Naive B cell (primary cell): ENCODE measurements at regions not wholly inside any gene's neighbourhood (a gene's known extent, or its start where the extent isn't known, plus 50 kb on each side); places are given as distances from the start of the nearest gene placed in this dataset.
"Not testable (repeated sequence)": the region's sequence is repeated elsewhere in the genome, so short reads cannot be mapped to it uniquely, and the experiment has no call there.

Experiments used
- ATAC-seq, 2 donors: fragments of 150-1000 bp; cut with Tn5 transposase; 2 replicates each; pipeline ENCODE4 v1.10.0; 2021; ENCODE audit warnings: low read depth in 2 of 2, mild to moderate bottlenecking in 2 of 2, moderate library complexity in 2 of 2
- DNase-seq: peaks from one replicate; pipeline ENCODE4 v3.0.0; 2022
- H3K27ac Mint-ChIP-seq, 6 donors: one replicate each; pipeline ENCODE4 v1.8.0; 2020 to 2022; ENCODE audit warnings: mild to moderate bottlenecking in 6 of 6, mixed read lengths in 6 of 6, moderate library complexity in 5 of 6, inconsistent platforms in 2 of 6
- H3K27me3 Mint-ChIP-seq, 3 donors: one replicate each; pipeline ENCODE4 v1.8.0; 2021 to 2022; ENCODE audit warnings: mixed read lengths in 3 of 3, mild to moderate bottlenecking in 1 of 3
- H3K36me3 Mint-ChIP-seq, 2 donors: one replicate each; pipeline ENCODE4 v1.8.0; 2020 to 2022; ENCODE audit warnings: mixed read lengths in 2 of 2, inconsistent platforms in 1 of 2, mild to moderate bottlenecking in 1 of 2
- H3K4me1 Mint-ChIP-seq, 3 donors: one replicate each; pipeline ENCODE4 v1.8.0; 2020 to 2022; ENCODE audit warnings: mixed read lengths in 3 of 3, inconsistent platforms in 1 of 3, mild to moderate bottlenecking in 1 of 3, moderate library complexity in 1 of 3
- H3K4me3 Mint-ChIP-seq, 8 donors: one replicate each; pipeline ENCODE4 v1.8.0; 2020 to 2022; ENCODE audit warnings: mild to moderate bottlenecking in 8 of 8, mixed read lengths in 8 of 8, moderate library complexity in 8 of 8, inconsistent platforms in 2 of 8
- H3K9me3 Mint-ChIP-seq, 7 donors: one replicate each; pipeline ENCODE4 v1.8.0; 2020 to 2022; ENCODE audit warnings: mixed read lengths in 7 of 7, mild to moderate bottlenecking in 5 of 7, inconsistent platforms in 2 of 7, moderate library complexity in 1 of 7

DNA sequence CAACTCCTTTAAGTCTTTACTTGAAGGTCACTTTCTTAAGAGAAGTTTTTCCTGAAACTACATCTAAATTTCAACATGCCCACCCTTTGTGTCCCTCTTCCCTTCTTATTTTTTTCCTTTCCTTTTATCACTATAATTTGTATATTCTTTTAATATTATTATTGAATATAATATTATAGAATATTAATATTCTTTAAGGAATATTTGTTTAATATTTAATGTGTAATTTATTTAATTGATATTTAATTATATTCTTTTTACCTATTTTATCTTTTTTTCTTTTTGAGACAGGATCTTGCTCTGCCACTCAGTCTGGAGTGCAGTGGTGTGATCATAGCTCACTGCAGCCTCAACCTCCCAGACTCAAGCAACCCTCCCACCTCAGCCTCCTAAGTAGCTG is 114.8 kb downstream of the KDR start:
- Mint-ChIP-seq H3K4me3 (no peak overlapping the region), H3K9me3 (peaks cover 2 to 13% (median 5%) of the 10 kb centered on the region in 7 donors), H3K27ac (no peak overlapping the region), H3K36me3 (no peaks in the 10 kb centered on the region), H3K4me1 (no peaks in the 10 kb centered on the region), H3K27me3 (peaks cover 4 to 18% (median 9%) of the 10 kb centered on the region in 3 donors)
- no peak for ATAC-seq
- DNase-seq, result no peak

DNA sequence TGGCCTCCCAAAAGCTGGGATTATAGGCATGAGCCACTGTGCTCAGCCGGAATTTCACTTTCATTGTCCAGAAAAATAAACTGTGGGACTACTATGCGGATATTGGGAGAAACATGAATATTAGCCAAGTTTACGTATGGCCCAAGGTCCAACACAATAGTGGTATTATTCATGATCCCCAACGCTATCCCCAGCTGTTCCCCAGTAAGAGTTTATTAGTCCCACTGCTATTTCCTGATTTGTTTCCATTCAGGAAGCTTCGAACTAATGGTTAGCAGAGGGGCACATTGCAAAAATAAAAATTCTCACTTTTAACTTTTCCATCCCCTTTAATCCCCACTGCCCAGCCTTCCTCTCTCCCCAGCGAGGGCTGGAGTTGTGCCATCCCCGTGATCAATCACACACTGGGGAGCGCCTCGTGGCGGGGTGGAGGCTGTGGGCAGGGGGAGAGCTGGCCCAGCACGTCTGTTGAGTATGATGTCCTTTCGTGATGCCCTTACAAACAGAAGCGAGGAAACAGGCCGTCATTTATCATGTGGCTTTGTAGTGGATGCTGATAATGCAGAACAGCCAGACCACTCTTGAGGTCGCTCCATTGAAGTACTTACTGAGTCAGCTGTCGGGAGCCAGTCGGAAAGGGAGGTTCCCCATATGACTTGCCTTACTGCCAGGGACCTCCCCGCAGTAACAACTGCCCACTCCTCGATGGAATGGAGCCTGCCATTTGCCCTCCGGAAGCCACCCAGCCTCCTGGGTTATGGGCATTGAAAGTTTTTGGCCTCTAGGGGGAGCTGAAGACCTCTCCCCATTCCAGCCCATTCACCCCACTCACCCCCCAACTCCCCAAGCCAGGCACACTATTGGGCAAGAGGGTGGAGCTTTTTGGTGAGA is 117.0 kb downstream of the KDR start:
- DNase-seq, result no peak
- peaks cover 2 to 11% (median 3%) of the 10 kb centered on the region in 7 donors for H3K9me3 Mint-ChIP-seq
- H3K4me1 Mint-ChIP-seq, result no peaks in the 10 kb centered on the region
- peaks cover 0 to 13% (median 9%) of the 10 kb centered on the region in 3 donors for H3K27me3 Mint-ChIP-seq
- no peak for ATAC-seq
- H3K4me3 Mint-ChIP-seq, result no peak overlapping the region
- H3K27ac Mint-ChIP-seq, result no peak overlapping the region
- no peaks in the 10 kb centered on the region for H3K36me3 Mint-ChIP-seq

DNA sequence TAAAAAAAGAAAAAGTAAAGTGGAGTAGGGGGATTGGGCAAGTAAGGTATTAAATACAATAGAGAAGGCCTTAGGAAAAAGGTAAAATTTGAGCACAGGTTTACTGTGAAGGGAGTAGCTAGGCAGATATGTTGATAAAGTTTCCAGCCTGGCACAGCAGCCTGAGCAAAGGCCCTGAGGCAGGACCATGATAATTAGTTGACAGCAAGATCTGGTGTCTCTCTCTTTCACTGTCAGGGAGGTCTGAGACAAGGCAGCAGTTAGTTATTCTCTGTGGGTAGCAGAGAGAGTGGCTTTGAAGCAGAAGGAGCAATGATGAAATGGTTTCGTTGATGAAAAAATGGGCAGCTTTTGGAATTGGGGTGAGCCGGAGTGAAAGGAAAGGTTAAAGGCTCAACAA is 119.5 kb downstream of the KDR start:
- Mint-ChIP-seq H3K27ac (no peak overlapping the region), H3K9me3 (peaks cover 2 to 11% (median 3%) of the 10 kb centered on the region in 7 donors)

DNA sequence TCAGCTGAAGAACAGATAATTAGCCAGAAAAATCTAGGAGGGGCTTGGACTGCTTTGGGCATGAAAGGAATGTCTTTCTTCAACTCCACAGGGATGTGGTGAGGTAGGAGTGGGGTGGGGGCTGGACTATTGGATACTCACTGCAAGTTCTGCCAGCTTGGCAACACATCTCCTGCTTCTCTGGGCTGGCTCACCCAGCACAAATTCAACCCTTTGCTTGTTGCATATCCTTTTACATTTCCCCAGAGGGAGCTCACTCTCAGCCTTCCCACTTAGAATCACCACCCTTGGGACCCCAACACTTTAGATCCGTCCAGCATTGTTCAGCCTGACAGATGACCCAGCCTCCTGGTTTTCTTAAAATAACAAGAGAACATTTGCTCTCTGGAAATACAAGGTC is 120.6 kb downstream of the KDR start:
- no peak overlapping the region for H3K27ac Mint-ChIP-seq
- H3K9me3 Mint-ChIP-seq, result peaks cover 0 to 5% (median 4%) of the 10 kb centered on the region in 7 donors
- H3K4me3 Mint-ChIP-seq, result no peak overlapping the region
- no peaks in the 10 kb centered on the region for H3K4me1 Mint-ChIP-seq
- H3K27me3 Mint-ChIP-seq, result peaks cover 0 to 4% (median 4%) of the 10 kb centered on the region in 3 donors
- DNase-seq (no peak), ATAC-seq (no peak)
- H3K36me3 Mint-ChIP-seq, result no peaks in the 10 kb centered on the region

More for the DNA sequence above, 119.5 kb downstream of the KDR start:
- DNase-seq, result no peak
- H3K27me3 Mint-ChIP-seq, result peaks cover 4 to 9% (median 8%) of the 10 kb centered on the region in 3 donors
- no peak for ATAC-seq
- H3K4me3 Mint-ChIP-seq, result no peak overlapping the region
- no peaks in the 10 kb centered on the region for H3K4me1 Mint-ChIP-seq
- no peaks in the 10 kb centered on the region for H3K36me3 Mint-ChIP-seq

DNA sequence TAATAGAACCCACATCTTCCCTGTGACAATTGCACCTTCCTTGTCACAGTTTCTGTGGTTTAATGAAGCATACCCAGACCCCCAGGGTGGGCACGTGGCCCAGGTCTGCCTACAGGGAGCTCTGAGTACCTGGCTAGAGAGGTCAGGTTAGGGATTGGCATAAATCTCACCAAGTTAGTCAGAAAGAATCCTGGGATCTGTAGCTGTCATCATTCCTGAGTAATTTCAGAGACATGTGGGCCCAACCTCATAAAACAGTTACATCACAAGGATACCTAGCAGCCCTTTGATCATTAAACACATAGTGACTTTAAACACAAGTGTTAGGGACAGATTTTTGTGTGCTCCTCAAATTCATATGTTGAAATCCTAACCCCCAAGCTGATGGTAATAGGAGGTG is 123.0 kb downstream of the KDR start:
- H3K27me3 Mint-ChIP-seq, result peaks cover 0 to 12% (median 0%) of the 10 kb centered on the region in 3 donors
- no peak for DNase-seq
- no peaks in the 10 kb centered on the region for H3K4me1 Mint-ChIP-seq
- peaks cover 0 to 5% (median 0%) of the 10 kb centered on the region in 7 donors for H3K9me3 Mint-ChIP-seq
- no peak overlapping the region for H3K27ac Mint-ChIP-seq
- H3K4me3 Mint-ChIP-seq, result no peak overlapping the region
- no peak for ATAC-seq
- H3K36me3 Mint-ChIP-seq, result no peaks in the 10 kb centered on the region

DNA sequence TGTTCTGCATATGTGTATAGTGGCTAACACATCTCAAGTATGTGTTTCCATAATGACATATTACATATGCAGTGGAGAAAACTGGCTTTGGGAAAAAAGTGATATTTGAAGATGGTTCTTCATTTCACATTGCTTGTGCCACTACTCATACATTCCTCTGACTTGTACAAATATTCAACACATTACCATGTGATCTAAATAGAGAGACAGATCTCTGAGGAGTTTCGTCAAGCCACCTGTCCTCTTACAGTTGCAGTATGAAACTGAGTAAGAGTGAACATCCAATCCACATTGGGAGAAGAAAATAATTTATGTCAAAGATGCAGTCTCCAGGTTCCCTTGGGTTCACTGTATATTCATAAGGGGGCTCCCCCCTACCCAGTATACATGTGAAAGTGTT is 123.9 kb downstream of the KDR start:
- Mint-ChIP-seq H3K27me3 (peaks cover 0 to 13% (median 0%) of the 10 kb centered on the region in 3 donors), H3K4me1 (no peaks in the 10 kb centered on the region), H3K36me3 (no peaks in the 10 kb centered on the region), H3K27ac (no peak overlapping the region), H3K4me3 (no peak overlapping the region), H3K9me3 (peaks cover 0 to 2% (median 0%) of the 10 kb centered on the region in 7 donors)
- DNase-seq (no peak), ATAC-seq (no peak)

DNA sequence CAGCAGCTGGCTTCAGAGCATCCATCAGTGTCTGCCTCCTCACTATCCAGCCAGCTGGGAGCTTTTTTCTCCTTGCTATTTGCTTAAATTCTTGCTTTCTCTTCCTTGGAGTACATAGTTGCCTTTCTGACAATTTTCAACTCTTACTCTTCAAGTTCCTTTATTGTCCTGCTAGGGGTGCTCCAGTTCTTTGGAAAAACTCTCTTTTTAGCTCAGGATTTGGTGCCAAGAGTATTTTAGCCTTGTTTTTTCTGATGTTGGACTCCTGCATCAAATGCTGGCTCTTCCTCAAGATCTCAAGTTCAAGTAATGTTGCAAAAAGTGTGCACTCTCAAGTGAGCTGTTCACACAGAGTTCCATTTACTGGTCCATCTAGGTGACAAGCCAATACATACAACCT is 126.4 kb downstream of the KDR start:
- H3K36me3 Mint-ChIP-seq, result no peaks in the 10 kb centered on the region
- no peak for ATAC-seq
- peaks cover 0 to 16% (median 6%) of the 10 kb centered on the region in 3 donors for H3K27me3 Mint-ChIP-seq
- H3K4me1 Mint-ChIP-seq, result no peaks in the 10 kb centered on the region
- H3K9me3 Mint-ChIP-seq, result peaks cover 0 to 8% (median 4%) of the 10 kb centered on the region in 7 donors
- H3K4me3 Mint-ChIP-seq, result no peak overlapping the region
- DNase-seq, result no peak
- H3K27ac Mint-ChIP-seq, result no peak overlapping the region

DNA sequence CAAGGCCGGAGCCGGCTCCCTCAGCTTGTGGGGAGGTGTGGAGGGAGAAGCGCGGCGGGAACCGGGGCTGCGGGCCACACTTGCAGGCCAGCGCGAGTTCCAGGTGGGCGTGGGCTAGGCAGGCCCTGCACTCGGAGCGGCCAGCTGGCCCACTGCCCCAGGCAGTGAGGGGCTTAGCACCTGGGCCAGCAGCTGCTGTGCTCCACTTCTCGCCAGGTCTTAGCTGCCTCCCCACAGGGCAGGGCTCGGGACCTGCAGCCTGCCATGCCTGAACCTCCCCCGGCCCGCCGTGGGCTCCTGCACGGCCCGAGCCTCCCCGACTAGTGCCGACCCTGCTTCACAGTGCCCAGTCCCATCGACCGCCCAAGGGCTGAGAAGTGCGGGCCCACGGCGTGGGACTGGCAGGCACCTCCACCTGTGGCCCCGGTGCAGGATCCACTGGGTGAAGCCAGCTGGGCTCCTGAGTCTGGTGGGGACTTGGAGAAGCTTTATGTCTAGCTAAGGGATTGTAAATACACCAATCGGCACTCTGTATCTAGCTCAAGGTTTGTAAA is 131.8 kb downstream of the KDR start:
- H3K4me1 Mint-ChIP-seq, ATAC-seq, H3K27ac Mint-ChIP-seq, H3K36me3 Mint-ChIP-seq, H3K4me3 Mint-ChIP-seq, DNase-seq: not testable (repeated sequence)
- H3K27me3 Mint-ChIP-seq, result peaks cover 0 to 10% (median 9%) of the 10 kb centered on the region in 3 donors
- H3K9me3 Mint-ChIP-seq, result peaks cover 6 to 45% (median 19%) of the 10 kb centered on the region in 7 donors

DNA sequence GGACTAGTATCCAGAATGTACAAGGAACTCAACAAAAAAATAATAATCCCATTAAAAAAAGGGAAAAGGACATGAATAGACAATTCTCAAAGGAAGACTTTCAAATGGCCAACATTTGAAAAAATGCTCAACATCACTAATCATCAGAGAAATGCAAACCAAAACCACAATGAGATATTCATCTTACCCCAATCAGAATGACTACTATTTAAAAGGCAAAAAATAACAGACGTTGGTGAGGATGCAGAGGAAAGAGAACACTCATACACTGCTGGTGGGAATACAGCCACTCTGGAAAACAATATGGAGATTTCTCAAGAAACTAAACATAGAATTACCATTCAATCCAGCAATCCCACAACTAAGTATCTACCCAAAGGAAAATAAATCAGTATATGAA is 133.1 kb downstream of the KDR start:
- H3K36me3 Mint-ChIP-seq, result peaks cover 4 to 17% of the 10 kb centered on the region in 2 donors
- H3K4me3 Mint-ChIP-seq, result no peak overlapping the region
- ATAC-seq (no peak), DNase-seq (no peak)
- no peak overlapping the region for H3K27ac Mint-ChIP-seq
- no peaks in the 10 kb centered on the region for H3K4me1 Mint-ChIP-seq
- peaks cover 16 to 58% (median 32%) of the 10 kb centered on the region in 7 donors for H3K9me3 Mint-ChIP-seq
- H3K27me3 Mint-ChIP-seq, result peaks cover 0 to 12% (median 8%) of the 10 kb centered on the region in 3 donors

DNA sequence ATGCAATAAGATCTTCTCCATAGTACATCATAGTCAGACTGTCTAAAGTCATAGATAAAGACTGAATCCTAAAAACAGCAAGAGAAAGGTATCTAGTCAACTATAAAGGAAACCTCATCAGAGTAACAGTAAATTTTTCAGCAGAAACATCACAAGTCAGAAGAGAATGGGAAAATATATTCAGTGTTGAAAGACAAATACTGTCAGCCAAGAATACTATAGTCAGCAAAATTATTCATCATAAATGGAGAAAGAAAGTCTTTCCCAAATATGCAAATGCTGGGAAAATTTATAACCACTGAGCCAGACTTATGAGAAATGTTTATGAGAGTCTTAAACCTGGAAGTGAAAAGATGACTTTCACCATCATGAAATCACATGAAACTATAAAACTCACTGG is 136.7 kb downstream of the KDR start:
- Mint-ChIP-seq H3K4me3 (no peak overlapping the region), H3K9me3 (peaks cover 18 to 52% (median 35%) of the 10 kb centered on the region in 7 donors), H3K27me3 (peaks cover 0 to 12% (median 6%) of the 10 kb centered on the region in 3 donors), H3K36me3 (peaks cover 4 to 20% of the 10 kb centered on the region in 2 donors), H3K27ac (no peak overlapping the region), H3K4me1 (no peaks in the 10 kb centered on the region)
- ATAC-seq (no peak), DNase-seq (no peak)

DNA sequence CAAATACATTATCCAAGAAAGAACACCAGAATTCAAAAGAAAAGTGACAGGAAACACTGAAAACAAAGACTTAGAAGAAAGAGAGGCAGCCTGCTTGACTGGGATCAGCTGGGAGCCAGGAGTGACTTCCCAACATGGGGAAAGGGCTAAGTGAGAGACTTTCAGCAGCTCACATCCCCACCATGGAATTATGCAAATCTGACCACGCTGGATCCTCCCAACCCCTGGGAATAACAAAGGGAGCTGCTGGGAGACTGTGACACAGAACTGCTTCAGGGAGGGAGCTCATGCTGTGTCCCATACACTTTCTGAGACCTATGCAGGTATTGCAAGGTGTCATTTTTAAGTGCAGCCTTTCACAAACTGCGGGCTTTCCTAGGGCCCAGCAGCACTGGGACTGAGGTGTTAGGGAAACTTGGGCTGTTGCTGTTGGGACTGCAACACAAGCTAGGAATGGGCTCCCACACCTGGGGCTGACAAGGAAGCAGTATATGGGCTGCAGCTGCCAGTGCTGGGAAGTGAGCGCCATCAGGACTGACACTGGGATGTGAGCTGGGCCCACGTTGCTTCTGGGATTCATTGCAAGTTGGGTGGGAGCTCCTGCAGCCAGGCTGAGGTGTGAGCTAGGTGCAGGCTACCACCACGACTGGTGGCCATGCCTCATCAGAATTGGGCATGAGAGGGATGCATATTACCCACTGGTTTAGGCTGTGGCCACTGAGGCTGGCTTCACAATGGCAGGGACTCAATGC is 139.1 kb downstream of the KDR start:
- Mint-ChIP-seq H3K4me1 (no peaks in the 10 kb centered on the region), H3K27ac (no peak overlapping the region), H3K36me3 (peaks cover 4 to 20% of the 10 kb centered on the region in 2 donors), H3K4me3 (no peak overlapping the region), H3K9me3 (peaks cover 15 to 42% (median 29%) of the 10 kb centered on the region in 7 donors), H3K27me3 (peaks cover 0 to 12% (median 11%) of the 10 kb centered on the region in 3 donors)
- ATAC-seq, result no peak
- DNase-seq, result no peak

DNA sequence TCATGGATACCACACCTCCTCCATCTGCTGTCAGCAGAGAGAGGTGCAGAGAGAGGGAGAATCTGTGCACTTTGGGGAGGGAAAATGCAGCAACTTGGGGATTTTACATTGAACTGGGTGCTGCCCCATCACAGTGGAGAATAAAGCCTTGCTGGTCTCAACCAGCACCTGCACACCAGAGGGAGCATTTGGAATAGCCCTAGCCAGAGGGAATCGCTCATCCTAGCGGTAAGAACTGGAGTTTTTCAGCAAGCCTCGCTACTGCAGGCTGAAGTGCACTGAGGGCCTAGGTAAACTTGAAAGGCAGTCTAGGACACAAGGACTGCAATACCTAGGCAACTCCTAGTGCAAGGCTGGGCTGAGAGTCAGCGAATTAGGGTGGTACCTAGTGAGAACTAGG is 148.7 kb downstream of the KDR start:
- no peak overlapping the region for H3K27ac Mint-ChIP-seq
- H3K9me3 Mint-ChIP-seq, result peaks cover 4 to 17% (median 9%) of the 10 kb centered on the region in 7 donors
- H3K4me1 Mint-ChIP-seq, result no peaks in the 10 kb centered on the region
- DNase-seq (no peak), ATAC-seq (no peak)
- peaks cover 23 to 29% (median 25%) of the 10 kb centered on the region in 3 donors for H3K27me3 Mint-ChIP-seq
- no peaks in the 10 kb centered on the region for H3K36me3 Mint-ChIP-seq
- H3K4me3 Mint-ChIP-seq, result peak overlapping the region in 1 of 8 donors; percentile 58

DNA sequence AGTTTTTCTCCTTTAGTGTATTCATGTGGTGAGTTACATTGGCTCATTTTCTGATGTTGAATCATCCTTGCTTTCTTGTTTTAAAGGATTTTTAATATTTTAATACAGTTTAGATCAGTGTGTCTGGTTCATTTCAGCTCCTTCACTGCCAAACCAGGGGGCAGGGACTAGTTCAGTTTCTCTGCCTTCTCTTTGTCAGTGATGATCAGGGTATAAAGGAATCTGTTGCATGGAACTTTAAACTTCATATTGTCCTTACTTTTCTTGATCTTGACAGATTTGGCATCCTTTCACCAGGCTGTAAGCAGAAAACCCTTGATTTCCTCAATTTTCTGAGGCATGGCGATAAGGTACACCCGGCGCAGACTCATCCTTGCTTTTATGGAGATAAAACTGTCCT is 149.4 kb downstream of the KDR start:
- Mint-ChIP-seq H3K27ac (peak overlapping the region in 1 of 6 donors; percentile 56), H3K27me3 (peaks cover 23 to 29% (median 25%) of the 10 kb centered on the region in 3 donors), H3K4me3 (no peak overlapping the region), H3K4me1 (no peaks in the 10 kb centered on the region), H3K36me3 (no peaks in the 10 kb centered on the region), H3K9me3 (peaks cover 4 to 17% (median 9%) of the 10 kb centered on the region in 7 donors)
- ATAC-seq, result no peak
- DNase-seq, result no peak
